Body of pancreas (tissue), 4 donors: ENCODE measurements at regions not wholly inside any gene's neighbourhood (a gene's known extent, or its start where the extent isn't known, plus 50 kb on each side); places are given as distances from the start of the nearest gene placed in this dataset.

Experiments
- POLR2A ChIP-seq, 3 donors: fragments of 450-650 bp; IDR thresholded peaks; one replicate each; pipeline ENCODE4 v1.6.1; 2016; ENCODE audit warnings: antibody characterized with exemption in 3 of 3, mild to moderate bottlenecking in 2 of 3
- TF ChIP-seq, protein P1 (sequence below), 7 experiments: fragments of 450-650 bp in 4 of 7; fragments of 200-600 bp in 3 of 7; sonication (generic) in 3 of 7; IDR thresholded peaks; one replicate each; pipeline ENCODE4 v1.5.1; 2016 to 2019; ENCODE audit warnings: antibody characterized with exemption in 7 of 7

DNA sequence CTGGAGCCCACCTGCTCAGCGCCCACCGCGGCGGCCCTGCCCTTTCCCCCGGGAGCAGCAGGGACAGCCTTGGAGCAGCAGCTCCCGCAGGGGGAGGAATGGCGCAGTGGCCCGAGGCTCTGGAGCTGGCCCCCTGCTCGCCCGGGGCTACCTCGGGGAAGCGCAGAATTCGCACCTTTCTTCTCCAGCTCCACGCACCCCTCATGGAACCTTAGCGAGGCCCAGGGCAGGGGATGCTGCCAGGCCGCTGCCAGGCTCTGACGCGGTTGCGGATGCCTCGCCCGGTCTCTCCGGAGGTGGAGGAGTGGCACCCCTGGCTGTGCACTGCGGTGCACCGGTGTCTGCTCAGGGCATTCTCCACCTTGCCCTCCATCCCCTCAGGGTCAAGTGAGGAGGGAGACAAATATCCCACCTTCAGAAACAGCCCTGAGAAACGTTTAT lies 84.9 kb upstream of the MKI67 start:
- TF ChIP-seq, protein P1, sequence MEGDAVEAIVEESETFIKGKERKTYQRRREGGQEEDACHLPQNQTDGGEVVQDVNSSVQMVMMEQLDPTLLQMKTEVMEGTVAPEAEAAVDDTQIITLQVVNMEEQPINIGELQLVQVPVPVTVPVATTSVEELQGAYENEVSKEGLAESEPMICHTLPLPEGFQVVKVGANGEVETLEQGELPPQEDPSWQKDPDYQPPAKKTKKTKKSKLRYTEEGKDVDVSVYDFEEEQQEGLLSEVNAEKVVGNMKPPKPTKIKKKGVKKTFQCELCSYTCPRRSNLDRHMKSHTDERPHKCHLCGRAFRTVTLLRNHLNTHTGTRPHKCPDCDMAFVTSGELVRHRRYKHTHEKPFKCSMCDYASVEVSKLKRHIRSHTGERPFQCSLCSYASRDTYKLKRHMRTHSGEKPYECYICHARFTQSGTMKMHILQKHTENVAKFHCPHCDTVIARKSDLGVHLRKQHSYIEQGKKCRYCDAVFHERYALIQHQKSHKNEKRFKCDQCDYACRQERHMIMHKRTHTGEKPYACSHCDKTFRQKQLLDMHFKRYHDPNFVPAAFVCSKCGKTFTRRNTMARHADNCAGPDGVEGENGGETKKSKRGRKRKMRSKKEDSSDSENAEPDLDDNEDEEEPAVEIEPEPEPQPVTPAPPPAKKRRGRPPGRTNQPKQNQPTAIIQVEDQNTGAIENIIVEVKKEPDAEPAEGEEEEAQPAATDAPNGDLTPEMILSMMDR (IDR thresholded peaks at IDR 0.05): no peak
- TF ChIP-seq POLR2A (IDR thresholded peaks at IDR 0.05): no peak
